GM19351 (cell line): ENCODE measurements at regions not wholly inside any gene's neighbourhood (a gene's known extent, or its start where the extent isn't known, plus 50 kb on each side); places are given as distances from the start of the nearest gene placed in this dataset.
"Not testable (repeated sequence)": the region's sequence is repeated elsewhere in the genome, so short reads cannot be mapped to it uniquely, and the experiment has no call there.

Source experiments
- ATAC-seq: cut with Tn5 transposase; IDR thresholded peaks from one replicate; pipeline ENCODE4 v1.9.1; 2021; ENCODE audit warnings: mild to moderate bottlenecking, moderate library complexity; ENCODE audit not compliant: unreplicated experiment

- ATAC-seq = no peak
These were observed 81.5 kb upstream of the ARL4C start for GRCh38 chr2:234578389-234578788.

DNA sequence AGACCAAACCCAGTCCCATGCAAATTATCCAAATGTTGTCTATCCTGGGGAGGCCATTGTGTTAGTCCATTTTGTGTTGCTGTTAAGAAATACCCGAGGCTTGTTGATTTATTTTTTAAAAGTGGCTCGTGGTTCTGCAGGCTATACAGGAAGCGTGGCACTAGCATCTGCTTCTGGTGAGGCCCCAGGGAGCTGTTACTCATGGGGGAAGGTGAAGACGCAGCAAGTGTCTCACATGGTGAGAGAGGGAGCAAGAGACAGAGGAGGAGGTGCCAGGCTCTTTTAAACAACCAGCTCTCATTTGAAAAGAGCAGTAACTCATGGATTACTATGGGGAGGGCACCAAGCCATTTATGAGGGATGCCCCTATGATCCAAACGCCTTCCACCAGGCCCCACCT, 80.3 kb upstream of the ARL4C start:
- no peak for ATAC-seq

DNA sequence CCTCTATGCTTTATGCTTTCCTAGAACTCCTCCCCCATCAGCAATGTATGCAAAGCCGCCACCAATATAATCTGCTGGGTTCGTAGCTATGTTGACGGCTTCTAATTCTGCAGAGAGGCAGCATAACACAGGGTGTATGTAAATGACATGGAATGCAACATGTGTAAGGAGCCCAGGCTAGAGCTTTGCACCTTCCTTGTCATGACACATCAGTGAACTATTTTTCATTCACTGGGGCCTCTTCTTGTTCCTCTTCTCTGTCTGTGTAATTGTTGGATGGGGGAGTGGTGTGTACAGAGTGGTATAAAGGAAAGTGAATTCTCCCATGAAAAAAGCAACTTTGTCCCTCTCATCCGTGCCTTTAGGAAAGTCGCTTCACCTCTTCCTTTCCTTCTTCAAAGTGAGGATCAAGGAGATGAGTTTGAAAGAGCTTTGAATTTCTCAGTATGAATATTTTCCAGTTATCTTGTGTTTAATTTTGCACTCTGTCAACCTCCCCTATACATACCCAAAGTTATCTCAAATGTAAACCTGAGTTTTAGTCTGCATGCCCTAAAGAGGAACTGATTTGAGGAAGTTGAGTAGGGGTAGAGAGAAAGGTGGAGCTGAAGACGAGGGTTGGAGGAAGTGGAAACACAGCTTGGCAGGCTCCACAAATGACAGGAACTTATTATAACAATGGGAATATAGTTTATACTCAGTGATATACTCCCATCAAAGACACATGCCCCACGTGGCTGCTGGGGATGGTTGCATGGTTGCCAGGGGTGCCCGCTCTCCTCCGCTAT, 74.9 kb upstream of the ARL4C start:
- ATAC-seq = peak; percentile 74

DNA sequence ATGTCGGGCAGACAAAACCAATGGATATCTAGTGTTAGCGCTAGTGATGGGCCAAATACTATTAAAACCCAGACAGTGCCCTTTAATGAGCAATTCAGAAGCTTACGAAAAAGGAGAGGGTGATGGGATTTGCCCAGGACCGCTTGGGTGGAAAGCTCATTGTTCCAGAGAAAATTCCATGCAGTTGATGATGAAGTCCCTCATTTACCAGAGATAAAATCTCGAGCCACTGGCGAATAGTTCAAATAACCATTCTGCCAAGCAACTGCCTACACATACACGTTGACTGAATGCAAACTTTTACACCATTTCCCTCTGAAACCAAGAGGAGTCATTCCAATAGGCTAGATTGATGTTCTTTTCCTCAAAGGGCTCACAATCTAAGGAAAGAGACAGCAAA, 73.6 kb upstream of the ARL4C start:
- no peak for ATAC-seq

DNA sequence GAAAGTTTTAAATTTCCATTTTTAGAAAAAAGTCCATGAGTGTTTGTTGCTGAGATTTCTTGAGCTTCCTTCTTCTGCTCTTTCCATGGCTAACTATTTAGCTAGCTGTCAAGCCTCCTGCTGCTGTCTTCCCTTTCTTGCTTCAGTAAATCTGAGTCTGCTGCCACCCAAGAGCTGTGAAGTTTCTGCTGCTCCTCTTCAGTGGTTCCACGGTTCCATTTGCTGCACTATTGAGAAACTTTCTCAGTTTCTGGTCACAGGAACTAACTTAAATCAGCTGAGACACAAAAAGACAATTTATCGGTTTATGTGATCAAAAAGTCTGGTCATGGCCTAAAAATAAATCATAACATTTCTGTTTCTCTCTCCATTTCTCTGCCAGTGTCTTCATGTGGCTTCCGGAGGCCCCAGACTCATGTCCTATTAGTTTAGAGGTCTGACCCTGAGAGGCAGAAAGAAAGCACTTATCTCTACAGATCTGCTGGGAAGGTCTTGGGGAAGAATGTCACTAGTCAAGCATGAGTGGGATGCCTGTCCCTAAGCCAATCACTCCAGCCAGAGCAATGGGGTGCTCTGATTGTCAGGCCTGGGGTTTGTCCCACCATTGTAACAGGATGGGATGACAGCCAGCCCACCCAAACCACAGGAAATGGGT, 73.0 kb upstream of the ARL4C start:
- no peak for ATAC-seq

DNA sequence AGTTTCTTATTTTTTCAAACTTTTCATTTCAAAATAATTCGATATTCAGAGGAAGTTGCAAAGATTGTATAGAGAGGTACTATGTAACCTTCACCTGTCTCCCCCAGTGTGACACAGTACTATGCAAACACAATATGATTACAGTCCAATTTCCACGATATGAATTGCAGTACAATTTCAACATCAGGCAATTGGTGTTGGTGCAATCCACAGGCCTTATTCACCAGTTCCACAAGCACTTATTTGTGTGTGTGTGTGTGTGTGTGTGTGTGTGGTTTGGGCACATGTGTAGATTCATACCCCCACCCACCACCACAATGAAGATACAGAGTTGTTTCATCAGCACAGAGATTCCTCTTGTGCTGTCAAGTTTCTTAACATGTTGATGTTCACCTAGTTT, 69.7 kb upstream of the ARL4C start:
- ATAC-seq = no peak

- no peak for ATAC-seq
These were observed 69.2 kb upstream of the ARL4C start for GRCh38 chr2:234565842-234566619.

GRCh38 chr2:234565201-234565600, 68.3 kb upstream of the ARL4C start:
- ATAC-seq = peak; percentile 73

- no peak for ATAC-seq
These were observed 67.8 kb upstream of the ARL4C start for GRCh38 chr2:234564699-234565098.

- no peak for ATAC-seq
These were observed 62.7 kb upstream of the ARL4C start for GRCh38 chr2:234559609-234560008.

- ATAC-seq = no peak
These were observed 61.8 kb upstream of the ARL4C start for GRCh38 chr2:234558642-234559041.

DNA sequence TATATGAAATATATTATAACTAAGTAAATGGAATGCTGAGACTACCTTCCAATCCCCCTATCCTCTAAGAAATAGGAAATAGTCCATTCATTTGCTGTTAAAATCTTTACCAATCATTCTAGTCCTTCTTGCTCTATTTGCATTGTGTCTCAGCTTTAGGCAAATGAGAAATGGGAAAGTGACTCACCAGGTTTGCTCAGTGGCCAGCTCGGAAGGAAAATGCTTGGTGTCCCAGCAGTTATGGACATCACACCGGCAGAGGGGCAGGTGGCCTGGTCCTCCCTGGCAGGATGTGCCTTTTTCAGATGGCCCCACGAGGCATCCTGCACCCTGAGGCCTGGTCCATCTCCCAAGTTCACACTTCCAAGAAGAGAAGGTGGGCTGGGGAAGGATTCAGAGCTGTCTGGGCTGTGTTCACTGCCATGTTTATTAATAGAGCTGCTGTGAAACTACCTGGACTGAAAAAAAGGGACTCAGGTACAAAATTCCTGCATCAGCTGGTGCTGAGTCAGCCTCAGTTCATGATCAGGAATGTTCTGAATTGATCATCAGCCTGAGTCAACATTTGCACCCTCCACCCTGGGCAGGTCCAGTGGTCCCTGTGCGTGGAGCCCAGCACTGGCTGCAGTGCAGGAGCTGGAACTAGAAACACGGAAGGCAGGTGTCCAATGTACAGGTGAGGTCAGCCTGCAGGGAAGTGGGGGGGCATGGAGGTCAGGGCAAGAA, 60.1 kb upstream of the ARL4C start:
- ATAC-seq = no peak

GRCh38 chr2:234555616-234556249, 58.9 kb upstream of the ARL4C start:
- no peak for ATAC-seq

DNA sequence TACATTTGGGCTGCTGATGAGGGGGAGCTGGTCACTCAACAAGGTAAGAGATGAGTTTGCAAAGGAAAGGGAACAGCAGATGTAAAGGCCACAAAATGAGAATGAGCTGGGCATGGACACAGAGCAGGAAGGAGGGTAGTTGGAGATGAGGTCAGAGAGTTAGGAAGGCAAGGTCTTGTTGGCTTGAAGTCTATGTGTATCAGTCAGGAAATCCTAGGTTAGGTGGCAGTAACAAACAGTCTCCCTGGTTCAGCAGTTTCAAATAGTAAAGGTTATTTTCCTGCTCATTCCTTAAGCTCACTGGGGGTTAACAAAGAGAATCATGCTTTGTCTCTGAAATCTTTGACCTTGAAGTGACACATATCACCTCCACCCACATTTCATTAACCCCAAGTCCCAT, 58.3 kb upstream of the ARL4C start:
- ATAC-seq = no peak

DNA sequence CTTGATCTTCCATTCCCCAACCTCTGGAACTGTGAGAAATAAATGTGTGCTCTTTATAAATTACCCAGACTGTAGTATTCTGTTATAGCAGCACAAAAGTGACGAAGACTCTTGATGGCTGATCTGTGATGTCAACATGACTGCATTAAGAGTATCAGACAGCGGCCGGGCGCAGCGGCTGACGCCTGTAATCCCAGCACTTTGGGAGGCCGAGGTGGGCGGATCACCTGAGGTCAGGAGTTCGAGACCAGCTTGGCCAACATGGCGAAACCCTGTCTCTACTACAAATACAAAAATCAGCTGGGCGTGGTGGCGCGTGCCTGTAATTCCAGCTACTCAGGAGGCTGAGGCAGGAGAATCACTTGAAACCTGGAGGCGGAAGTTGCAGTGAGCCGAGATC, 56.3 kb upstream of the ARL4C start:
- ATAC-seq = not testable (repeated sequence)

GRCh38 chr2:234550511-234551107, 53.7 kb upstream of the ARL4C start:
- peak; percentile 88 for ATAC-seq

DNA sequence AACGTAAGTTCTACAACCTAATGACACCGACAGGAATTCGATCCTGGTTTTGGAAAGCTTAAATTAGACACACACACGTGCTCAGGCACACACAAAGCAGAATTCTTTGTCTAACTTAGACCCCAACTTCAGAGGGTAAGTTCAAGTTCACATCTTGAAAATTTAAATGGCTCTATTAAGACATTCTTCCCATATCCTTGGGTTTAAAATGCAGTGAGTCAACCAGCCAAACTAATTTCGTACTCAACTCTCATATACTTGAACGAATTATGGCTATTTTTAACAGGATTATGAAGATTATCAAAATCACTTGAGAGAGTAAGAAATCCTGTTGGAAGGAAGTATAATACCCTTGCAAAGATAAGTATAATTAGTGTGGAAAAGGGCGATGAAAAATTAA, 53.2 kb upstream of the ARL4C start:
- no peak for ATAC-seq

- no peak for ATAC-seq
These were observed 52.0 kb upstream of the ARL4C start for GRCh38 chr2:234548695-234549420.

- ATAC-seq = no peak
These were observed 49.9 kb upstream of the ARL4C start for GRCh38 chr2:234546770-234547169.
